Right renal cortex interstitium (tissue), 3 donors: ENCODE measurements at regions not wholly inside any gene's neighbourhood (a gene's known extent, or its start where the extent isn't known, plus 50 kb on each side); places are given as distances from the start of the nearest gene placed in this dataset.
"Not testable (repeated sequence)": the region's sequence is repeated elsewhere in the genome, so short reads cannot be mapped to it uniquely, and the experiment has no call there.

Experiments used
- DNase-seq, 3 donors: peaks; one replicate each; pipeline ENCODE4 v3.0.0-alpha.2; 2013; ENCODE audit warnings: low read depth in 3 of 3, low spot score in 2 of 3

- not testable (repeated sequence) for DNase-seq
These were observed 703.4 kb upstream of the RAG2 start for GRCh38 chr11:37301405-37301804.

- DNase-seq = no peak
These were observed 700.1 kb upstream of the RAG2 start for GRCh38 chr11:37298173-37298572.

- no peak for DNase-seq
These were observed 688.9 kb upstream of the RAG2 start for GRCh38 chr11:37286890-37287289.

GRCh38 chr11:37282367-37282766 lies 684.3 kb upstream of the RAG2 start:
- no peak for DNase-seq

- DNase-seq = no peak
These were observed 682.2 kb upstream of the RAG2 start for GRCh38 chr11:37280200-37280599.

- DNase-seq = no peak
These were observed 679.9 kb upstream of the RAG2 start for GRCh38 chr11:37277896-37278465.

- no peak for DNase-seq
These were observed 666.7 kb upstream of the RAG2 start for GRCh38 chr11:37264783-37265182.

GRCh38 chr11:37264060-37264459 lies 666.0 kb upstream of the RAG2 start:
- no peak for DNase-seq

- DNase-seq = not testable (repeated sequence)
These were observed 665.4 kb upstream of the RAG2 start for GRCh38 chr11:37263467-37263866.

- no peak for DNase-seq
These were observed 661.7 kb upstream of the RAG2 start for GRCh38 chr11:37259734-37260133.

GRCh38 chr11:37248145-37248544 lies 650.1 kb upstream of the RAG2 start:
- DNase-seq = no peak

GRCh38 chr11:37246092-37246491 lies 648.1 kb upstream of the RAG2 start:
- DNase-seq = not testable (repeated sequence)

GRCh38 chr11:37230865-37231264 lies 632.8 kb upstream of the RAG2 start:
- DNase-seq = no peak

GRCh38 chr11:37223962-37224361 lies 625.9 kb upstream of the RAG2 start:
- no peak for DNase-seq

GRCh38 chr11:37203006-37203405 lies 605.0 kb upstream of the RAG2 start:
- no peak for DNase-seq

GRCh38 chr11:37199082-37199481 lies 601.0 kb upstream of the RAG2 start:
- DNase-seq = no peak

- peak in 1 of 3 donors; percentile 33 for DNase-seq
These were observed 586.3 kb upstream of the RAG2 start for GRCh38 chr11:37184326-37184725.

GRCh38 chr11:37182031-37182430 lies 584.0 kb upstream of the RAG2 start:
- DNase-seq = peak in 2 of 3 donors; percentile 27 to 36

GRCh38 chr11:37177721-37178120 lies 579.7 kb upstream of the RAG2 start:
- no peak for DNase-seq

- no peak for DNase-seq
These were observed 573.4 kb upstream of the RAG2 start for GRCh38 chr11:37171451-37171850.

- no peak for DNase-seq
These were observed 572.3 kb upstream of the RAG2 start for GRCh38 chr11:37170311-37170710.

- not testable (repeated sequence) for DNase-seq
These were observed 547.4 kb upstream of the RAG2 start for GRCh38 chr11:37145434-37145833.

- no peak for DNase-seq
These were observed 544.6 kb upstream of the RAG2 start for GRCh38 chr11:37142591-37142990.
